IMR-90 (cell line): ENCODE measurements at regions not wholly inside any gene's neighbourhood (a gene's known extent, or its start where the extent isn't known, plus 50 kb on each side); places are given as distances from the start of the nearest gene placed in this dataset.

Source experiments
- ATAC-seq: fragments of 200-7000 bp; cut with Tn5 transposase; 2 replicates; pipeline ENCODE4 v1.9.1; 2020; ENCODE audit warnings: low read depth, mild to moderate bottlenecking, moderate library complexity
- BruUV-seq: library from RNA; stranded (reverse); fragments of 400-500 nt; replicated peaks from 2 replicates; lab custom pipeline; 2021; lab: Mats Ljungman, UMichigan
- CTCF ChIA-PET: fragments of 300-600 bp; formaldehyde crosslinking; extraction: SDS; loops from one replicate; lab custom pipeline; 2021; ENCODE audit warnings: antibody characterized with exemption; lab: Yijun Ruan, JAX
- POLR2A ChIA-PET: fragments of 300-600 bp; sonication (Branson Sonifier 250); formaldehyde crosslinking; loops from one replicate; lab custom pipeline; 2022; ENCODE audit warnings: antibody characterized with exemption; ENCODE audit not compliant: unreplicated experiment; lab: Charles Lee
- DNase-seq: peaks from one replicate; pipeline ENCODE4 v3.0.0; 2013
- H2AFZ ChIP-seq: replicated peaks from 2 replicates; pipeline ENCODE3; 2013; ENCODE audit warnings: low read length, mild to moderate bottlenecking; ENCODE audit not compliant: poor library complexity
- H2AK5ac ChIP-seq: 2 replicates; pipeline ENCODE4 v1.6.1; 2013; ENCODE audit warnings: low read depth, low read length, inconsistent platforms
- H2AK9ac ChIP-seq: replicated peaks from 2 replicates; pipeline ENCODE3; 2013; ENCODE audit warnings: mild to moderate bottlenecking, low read depth, low read length, moderate library complexity; ENCODE audit not compliant: poor library complexity
- H2BK120ac ChIP-seq: 2 replicates; pipeline ENCODE4 v1.6.1; 2013; ENCODE audit warnings: low read depth, low read length, inconsistent platforms
- H2BK15ac ChIP-seq: 3 replicates; pipeline ENCODE4 v1.6.1; 2013; ENCODE audit warnings: low read depth, low read length, inconsistent platforms
- H2BK20ac ChIP-seq: 2 replicates; pipeline ENCODE4 v1.6.1; 2013; ENCODE audit warnings: low read depth, mild to moderate bottlenecking, inconsistent platforms, low read length, moderate library complexity
- H2BK5ac ChIP-seq: 2 replicates; pipeline ENCODE4 v1.6.1; 2013; ENCODE audit warnings: mild to moderate bottlenecking, low read depth, low read length, inconsistent platforms; ENCODE audit not compliant: poor library complexity, severe bottlenecking
- H3K14ac ChIP-seq: replicated peaks from 2 replicates; pipeline ENCODE4 v1.6.1; 2013; ENCODE audit warnings: low read depth, low read length, inconsistent platforms
- H3K18ac ChIP-seq: 2 replicates; pipeline ENCODE4 v1.6.1; 2013; ENCODE audit warnings: low read depth, low read length, control low read depth
- H3K23ac ChIP-seq: 2 replicates; pipeline ENCODE4 v1.6.1; 2013; ENCODE audit warnings: low read depth, low read length, inconsistent platforms
- H3K27ac ChIP-seq: 2 replicates; pipeline ENCODE4 v1.5.1; 2013; ENCODE audit warnings: mild to moderate bottlenecking, control low read depth, low read length; ENCODE audit not compliant: insufficient read depth
- H3K27me3 ChIP-seq: 2 replicates; pipeline ENCODE4 v1.6.1; 2013; ENCODE audit warnings: low read length; ENCODE audit not compliant: control insufficient read depth, insufficient read depth
- H3K36me3 ChIP-seq: 2 replicates; pipeline ENCODE4 v1.6.1; 2013; ENCODE audit warnings: low read length, mixed read lengths; ENCODE audit not compliant: control insufficient read depth, insufficient read depth
- H3K4ac ChIP-seq: 2 replicates; pipeline ENCODE4 v1.6.1; 2013; ENCODE audit warnings: low read depth, low read length, inconsistent platforms
- H3K4me1 ChIP-seq: 2 replicates; pipeline ENCODE4 v1.6.1; 2013; ENCODE audit warnings: low read length, mixed read lengths; ENCODE audit not compliant: control insufficient read depth, insufficient read depth
- H3K4me2 ChIP-seq: 2 replicates; pipeline ENCODE4 v1.6.1; 2013; ENCODE audit warnings: low read depth, mild to moderate bottlenecking, control low read depth, low read length, moderate library complexity
- H3K4me3 ChIP-seq: 2 replicates; pipeline ENCODE4 v1.5.1; 2013; ENCODE audit warnings: low read depth, mild to moderate bottlenecking, control low read depth, low read length, moderate library complexity; ENCODE audit not compliant: insufficient read depth
- H3K56ac ChIP-seq: 2 replicates; pipeline ENCODE4 v1.6.1; 2013; ENCODE audit warnings: low read length, inconsistent platforms; ENCODE audit not compliant: insufficient read depth; ENCODE audit errors: extremely low read depth
- H3K79me1 ChIP-seq, 2 experiments: 2 replicates each; pipeline ENCODE4 v1.6.1; 2013; ENCODE audit warnings: low read length in 2 of 2, inconsistent platforms in 1 of 2, low read depth in 1 of 2
- H3K9ac ChIP-seq: 2 replicates; pipeline ENCODE4 v1.6.1; 2013; ENCODE audit warnings: low read depth, low read length, control low read depth
- H3K9me1 ChIP-seq: 2 replicates; pipeline ENCODE4 v1.6.1; 2013; ENCODE audit warnings: low read length, inconsistent platforms; ENCODE audit not compliant: insufficient read depth
- H3K9me3 ChIP-seq: 2 replicates; pipeline ENCODE4 v1.6.1; 2013; ENCODE audit warnings: low read length; ENCODE audit not compliant: control insufficient read depth, insufficient read depth
- H4K20me1 ChIP-seq: 2 replicates; pipeline ENCODE4 v1.6.1; 2013; ENCODE audit warnings: low read length, inconsistent platforms; ENCODE audit not compliant: insufficient read depth
- H4K5ac ChIP-seq: 2 replicates; pipeline ENCODE4 v1.6.1; 2013; ENCODE audit warnings: mild to moderate bottlenecking, low read depth, low read length, control low read depth
- H4K8ac ChIP-seq, 2 experiments: 2 replicates each; pipeline ENCODE4 v1.6.1; 2013; ENCODE audit warnings: low read depth in 2 of 2, low read length in 2 of 2, control low read depth in 1 of 2, inconsistent platforms in 1 of 2
- H4K91ac ChIP-seq: 2 replicates; pipeline ENCODE4 v1.6.1; 2013; ENCODE audit warnings: low read depth, low read length, inconsistent platforms; ENCODE audit not compliant: insufficient read depth
- FOS ChIP-seq: fragments of 150-350 bp; IDR thresholded peaks from 2 replicates; pipeline ENCODE4 v1.6.1; 2016; ENCODE audit warnings: low read depth, low read length
- NFE2L2 ChIP-seq: fragments of 150-350 bp; IDR thresholded peaks from 2 replicates; pipeline ENCODE4 v1.6.1; 2016; ENCODE audit warnings: low read depth, mild to moderate bottlenecking, low read length
- RCOR1 ChIP-seq: IDR thresholded peaks from 2 replicates; pipeline ENCODE4 v1.6.1; 2012; ENCODE audit warnings: mild to moderate bottlenecking, low read length, improper control_type of control experiment; ENCODE audit not compliant: insufficient replicate concordance
- RFX5 ChIP-seq: IDR thresholded peaks from 2 replicates; pipeline ENCODE4 v1.8.0; 2012; ENCODE audit warnings: low read depth, mild to moderate bottlenecking, low read length, moderate library complexity
- SMC3 ChIP-seq: fragments of 150-350 bp; IDR thresholded peaks from 2 replicates; pipeline ENCODE4 v1.6.1; 2016; ENCODE audit warnings: low read depth, mild to moderate bottlenecking, antibody characterized with exemption, low read length, moderate library complexity
- WGBS, 2 experiments: methylation state at CpG; one replicate each; pipeline versions ENCODE4 v1.1.5 to v1.1.7; 2013; ENCODE audit warnings: missing lambda C conversion rate in 2 of 2; ENCODE audit not compliant: insufficient read length in 1 of 2; ENCODE audit errors: extremely low coverage in 2 of 2; 5-methylcytosine and 5-hydroxymethylcytosine counted together
- dilution Hi-C: fragments of 300-500 bp; cut with HindIII; formaldehyde crosslinking; loops from one replicate; pipeline ENCODE4 v1.14.3; 2018; ENCODE audit warnings: low sequenced_read_pairs; ENCODE audit not compliant: unreplicated experiment
- in situ Hi-C: fragments of 300-500 bp; cut with MboI; formaldehyde crosslinking; loops from 3 replicates; pipeline ENCODE4 v1.14.3; 2019; ENCODE audit warnings: low sequenced_read_pairs, inconsistent platforms, mixed read lengths
- intact Hi-C: fragments of 100-400 bp; cut with micrococcal nuclease; formaldehyde crosslinking; loops from 2 replicates; pipeline ENCODE4 v1.10.0; 2022
- TF ChIP-seq, protein P1 (sequence below): conservative IDR thresholded peaks from 2 replicates; pipeline ENCODE4 v1.5.1; 2012; ENCODE audit warnings: mild to moderate bottlenecking, low read depth, low read length, improper control_type of control experiment
- TF ChIP-seq, protein P2 (sequence below): fragments of 150-350 bp; IDR thresholded peaks from 2 replicates; pipeline ENCODE4 v1.6.1; 2016; ENCODE audit warnings: low read depth, mild to moderate bottlenecking, low read length, moderate library complexity, borderline replicate concordance
- TF ChIP-seq, protein P3 (sequence below): fragments of 150-350 bp; IDR thresholded peaks from 2 replicates; pipeline ENCODE4 v1.6.1; 2017; ENCODE audit warnings: mild to moderate bottlenecking, antibody characterized with exemption, low read length, low read depth

DNA sequence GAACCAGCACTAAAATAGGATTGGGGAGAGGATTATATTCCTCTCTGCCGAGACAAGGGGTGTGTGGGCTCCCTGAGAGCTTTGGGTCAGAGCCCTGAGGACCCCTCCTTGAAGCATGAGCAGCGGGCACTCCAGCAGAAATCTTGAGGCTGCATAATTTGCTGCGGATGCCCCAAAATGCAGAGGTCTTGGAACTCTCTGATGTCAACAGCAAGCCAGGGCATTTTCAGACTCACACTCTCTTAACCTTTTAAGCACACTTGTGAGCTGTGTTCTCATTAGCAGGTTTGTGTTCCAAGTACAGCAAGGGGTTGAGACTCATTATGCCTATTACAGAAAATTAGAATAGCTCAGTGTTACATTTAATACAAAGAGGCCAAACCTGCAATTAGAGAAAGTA lies 513.0 kb upstream of the ADAMTS16 start:
- H4K20me1 ChIP-seq: no peaks in the 10 kb centered on the region
- H2BK20ac ChIP-seq: no peak overlapping the region
- H2AK9ac ChIP-seq: no peak overlapping the region
- CTCF ChIA-PET: interaction anchor here (0.7 kb wide), 1 partner anchor 224 kb away, joined by 3 read pairs; no protein-coding TSS in a partner anchor
- no peaks in the 10 kb centered on the region for H3K27me3 ChIP-seq
- H3K14ac ChIP-seq: no peak overlapping the region
- H3K36me3 ChIP-seq: no peaks in the 10 kb centered on the region
- no peaks in the 10 kb centered on the region for H3K79me1 ChIP-seq
- H2AFZ ChIP-seq: no peak overlapping the region
- no peak overlapping the region for H3K23ac ChIP-seq
- dilution Hi-C loops (no loop called here), in situ Hi-C loops (no loop called here), intact Hi-C loops (no loop called here)
- POLR2A ChIA-PET: no interaction called here
- DNase-seq (no peak), ATAC-seq (no peak)
- no peak overlapping the region for H2BK120ac ChIP-seq
- TF ChIP-seq RCOR1 (no peak), NFE2L2 (no peak), FOS (no peak), RFX5 (no peak), SMC3 (no peak)
- TF ChIP-seq, protein P1, sequence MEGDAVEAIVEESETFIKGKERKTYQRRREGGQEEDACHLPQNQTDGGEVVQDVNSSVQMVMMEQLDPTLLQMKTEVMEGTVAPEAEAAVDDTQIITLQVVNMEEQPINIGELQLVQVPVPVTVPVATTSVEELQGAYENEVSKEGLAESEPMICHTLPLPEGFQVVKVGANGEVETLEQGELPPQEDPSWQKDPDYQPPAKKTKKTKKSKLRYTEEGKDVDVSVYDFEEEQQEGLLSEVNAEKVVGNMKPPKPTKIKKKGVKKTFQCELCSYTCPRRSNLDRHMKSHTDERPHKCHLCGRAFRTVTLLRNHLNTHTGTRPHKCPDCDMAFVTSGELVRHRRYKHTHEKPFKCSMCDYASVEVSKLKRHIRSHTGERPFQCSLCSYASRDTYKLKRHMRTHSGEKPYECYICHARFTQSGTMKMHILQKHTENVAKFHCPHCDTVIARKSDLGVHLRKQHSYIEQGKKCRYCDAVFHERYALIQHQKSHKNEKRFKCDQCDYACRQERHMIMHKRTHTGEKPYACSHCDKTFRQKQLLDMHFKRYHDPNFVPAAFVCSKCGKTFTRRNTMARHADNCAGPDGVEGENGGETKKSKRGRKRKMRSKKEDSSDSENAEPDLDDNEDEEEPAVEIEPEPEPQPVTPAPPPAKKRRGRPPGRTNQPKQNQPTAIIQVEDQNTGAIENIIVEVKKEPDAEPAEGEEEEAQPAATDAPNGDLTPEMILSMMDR: no peak
- TF ChIP-seq, protein P2, sequence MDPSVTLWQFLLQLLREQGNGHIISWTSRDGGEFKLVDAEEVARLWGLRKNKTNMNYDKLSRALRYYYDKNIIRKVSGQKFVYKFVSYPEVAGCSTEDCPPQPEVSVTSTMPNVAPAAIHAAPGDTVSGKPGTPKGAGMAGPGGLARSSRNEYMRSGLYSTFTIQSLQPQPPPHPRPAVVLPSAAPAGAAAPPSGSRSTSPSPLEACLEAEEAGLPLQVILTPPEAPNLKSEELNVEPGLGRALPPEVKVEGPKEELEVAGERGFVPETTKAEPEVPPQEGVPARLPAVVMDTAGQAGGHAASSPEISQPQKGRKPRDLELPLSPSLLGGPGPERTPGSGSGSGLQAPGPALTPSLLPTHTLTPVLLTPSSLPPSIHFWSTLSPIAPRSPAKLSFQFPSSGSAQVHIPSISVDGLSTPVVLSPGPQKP: no peak
- TF ChIP-seq, protein P3, sequence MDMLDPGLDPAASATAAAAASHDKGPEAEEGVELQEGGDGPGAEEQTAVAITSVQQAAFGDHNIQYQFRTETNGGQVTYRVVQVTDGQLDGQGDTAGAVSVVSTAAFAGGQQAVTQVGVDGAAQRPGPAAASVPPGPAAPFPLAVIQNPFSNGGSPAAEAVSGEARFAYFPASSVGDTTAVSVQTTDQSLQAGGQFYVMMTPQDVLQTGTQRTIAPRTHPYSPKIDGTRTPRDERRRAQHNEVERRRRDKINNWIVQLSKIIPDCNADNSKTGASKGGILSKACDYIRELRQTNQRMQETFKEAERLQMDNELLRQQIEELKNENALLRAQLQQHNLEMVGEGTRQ: no peak
- no peaks in the 10 kb centered on the region for H3K4me1 ChIP-seq
- H4K8ac ChIP-seq: no peak overlapping the region
- no peaks in the 10 kb centered on the region for H3K9me1 ChIP-seq
- H3K9me3 ChIP-seq: peaks cover 23% of the 10 kb centered on the region
- H3K9ac ChIP-seq: no peak overlapping the region
- H2BK5ac ChIP-seq: no peak overlapping the region
- no peak overlapping the region for H2BK15ac ChIP-seq
- no peak overlapping the region for H3K4me2 ChIP-seq
- no peak overlapping the region for H4K91ac ChIP-seq
- no TSS peak for BruUV-seq
- no peak overlapping the region for H3K18ac ChIP-seq
- H4K5ac ChIP-seq: no peak overlapping the region
- H3K4ac ChIP-seq: no peak overlapping the region
- H3K4me3 ChIP-seq: no peak overlapping the region
- no peak overlapping the region for H3K27ac ChIP-seq
- WGBS, 2 experiments: no CpG with 5 or more reads among the region's 3 CpGs
- H2AK5ac ChIP-seq: no peak overlapping the region
- H3K56ac ChIP-seq: no peak overlapping the region
